D721Med (cell line): ENCODE measurements at regions not wholly inside any gene's neighbourhood (a gene's known extent, or its start where the extent isn't known, plus 50 kb on each side); places are given as distances from the start of the nearest gene placed in this dataset.

Source experiments
- DNase-seq: peaks from one replicate; pipeline ENCODE4 v3.0.0; 2011; ENCODE audit warnings: low spot score; ENCODE audit not compliant: insufficient read length
- FAIRE-seq: peaks from 2 replicates; lab custom pipeline; 2011; peaks lifted over from hg19 to GRCh38; lab: Jason Lieb, UNC
- CTCF ChIP-seq: IDR thresholded peaks from 2 replicates; pipeline ENCODE4 v1.5.1; 2012; ENCODE audit warnings: mild to moderate bottlenecking, control low read depth; ENCODE audit not compliant: insufficient read depth; ENCODE audit errors: missing control alignments

GRCh38 chr11:59283825-59284772 lies 71.4 kb upstream of the MPEG1 start:
- DNase-seq: no peak
- peak; percentile 82 for TF ChIP-seq CTCF
- no peak for FAIRE-seq

- FAIRE-seq (no peak), DNase-seq (no peak)
- no peak for TF ChIP-seq CTCF
These were observed 70.6 kb upstream of the MPEG1 start for GRCh38 chr11:59283311-59283710.

- no peak for FAIRE-seq
- no peak for TF ChIP-seq CTCF
- DNase-seq: no peak
These were observed 68.5 kb upstream of the MPEG1 start for GRCh38 chr11:59281177-59281576.

- FAIRE-seq (no peak), DNase-seq (no peak)
- no peak for TF ChIP-seq CTCF
These were observed 60.7 kb upstream of the MPEG1 start for GRCh38 chr11:59273373-59273841.

- TF ChIP-seq CTCF: no peak
- no peak for DNase-seq
- no peak for FAIRE-seq
These were observed 60.1 kb upstream of the MPEG1 start for GRCh38 chr11:59272771-59273372.

- DNase-seq: no peak
- TF ChIP-seq CTCF: no peak
- FAIRE-seq: no peak
These were observed 59.1 kb upstream of the MPEG1 start for GRCh38 chr11:59271811-59272327.
